M059J (cell line): ENCODE measurements at regions not wholly inside any gene's neighbourhood (a gene's known extent, or its start where the extent isn't known, plus 50 kb on each side); places are given as distances from the start of the nearest gene placed in this dataset.
"Not testable (repeated sequence)": the region's sequence is repeated elsewhere in the genome, so short reads cannot be mapped to it uniquely, and the experiment has no call there.

Source experiments
- DNase-seq: peaks from one replicate; pipeline ENCODE4 v3.0.0-alpha.2; 2012; ENCODE audit warnings: low read depth

DNA sequence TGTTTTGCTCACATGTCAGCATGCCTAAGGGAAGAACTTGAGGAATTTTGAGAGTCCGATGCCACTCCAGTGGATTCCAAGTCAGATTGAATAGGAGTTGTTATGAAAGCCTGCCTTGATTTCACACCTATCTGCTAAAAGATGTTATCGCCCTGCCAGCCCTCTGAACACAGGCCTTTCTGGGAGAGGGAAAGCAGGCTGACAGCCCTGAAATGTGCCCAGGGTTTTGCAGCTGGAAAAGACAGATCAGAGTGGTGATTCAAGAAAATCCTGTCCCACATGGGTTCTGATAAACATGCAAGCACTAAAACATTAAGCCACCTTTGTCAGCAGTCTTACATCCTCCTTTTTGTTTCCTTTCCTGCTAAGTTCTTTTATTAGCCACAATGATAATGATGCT is 1752.9 kb upstream of the CELF4 start:
- DNase-seq = no peak

DNA sequence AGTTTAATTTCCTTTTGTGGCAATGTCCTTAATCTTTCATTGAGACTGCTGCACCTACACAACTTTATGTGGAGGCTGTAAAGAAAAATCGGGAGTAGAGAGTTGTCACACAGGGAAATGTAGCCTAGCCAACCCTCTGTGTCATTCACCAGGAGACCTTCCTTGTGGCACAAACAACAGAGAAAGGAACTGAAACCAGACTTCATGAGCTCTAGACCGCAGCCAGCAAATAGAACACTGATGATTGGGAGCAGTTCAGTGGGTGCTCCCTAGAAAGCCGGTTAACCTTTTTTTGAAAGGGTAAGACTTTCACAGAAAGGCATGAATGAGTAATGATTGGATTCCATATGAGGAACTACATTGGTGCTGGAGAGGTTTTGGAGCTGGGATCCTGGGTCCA is 1752.4 kb upstream of the CELF4 start:
- DNase-seq = no peak

DNA sequence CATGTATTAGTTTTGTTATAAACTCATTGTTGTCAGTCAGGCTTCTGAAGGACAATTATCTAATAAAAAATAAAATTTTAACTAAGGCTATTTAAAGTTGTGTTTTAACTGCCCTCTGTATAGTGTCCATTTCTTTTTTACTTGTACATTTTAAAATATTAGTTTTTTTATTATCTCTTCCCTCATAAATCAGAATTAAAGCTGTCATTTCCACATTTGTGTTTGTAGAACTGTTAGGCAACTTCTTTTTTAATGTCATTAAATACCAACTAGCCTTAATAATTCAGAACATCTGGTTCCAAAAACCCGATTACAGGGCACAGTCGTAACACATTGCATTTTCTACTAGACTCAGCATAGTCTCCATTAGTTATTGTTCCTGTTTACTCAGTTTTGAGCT is 1749.0 kb upstream of the CELF4 start:
- no peak for DNase-seq

DNA sequence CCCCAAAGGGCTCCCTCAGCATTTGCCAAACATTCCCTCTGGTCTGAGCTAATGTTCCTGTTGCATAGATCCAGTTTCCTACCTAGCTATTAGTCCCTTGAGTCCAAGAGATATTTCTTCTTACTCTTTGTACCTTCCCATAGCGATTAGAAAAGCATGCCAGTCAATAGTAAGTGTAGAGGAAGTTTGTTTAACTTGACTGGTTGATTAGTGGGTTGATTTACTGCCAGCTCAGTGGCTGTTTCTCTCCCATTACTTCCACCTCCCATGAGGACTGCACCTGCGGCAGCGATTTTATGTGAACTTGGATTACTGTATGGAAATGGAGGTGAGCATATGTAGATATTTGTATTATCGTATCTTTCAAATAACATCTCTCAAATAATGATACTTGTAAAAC is 1748.4 kb upstream of the CELF4 start:
- no peak for DNase-seq

DNA sequence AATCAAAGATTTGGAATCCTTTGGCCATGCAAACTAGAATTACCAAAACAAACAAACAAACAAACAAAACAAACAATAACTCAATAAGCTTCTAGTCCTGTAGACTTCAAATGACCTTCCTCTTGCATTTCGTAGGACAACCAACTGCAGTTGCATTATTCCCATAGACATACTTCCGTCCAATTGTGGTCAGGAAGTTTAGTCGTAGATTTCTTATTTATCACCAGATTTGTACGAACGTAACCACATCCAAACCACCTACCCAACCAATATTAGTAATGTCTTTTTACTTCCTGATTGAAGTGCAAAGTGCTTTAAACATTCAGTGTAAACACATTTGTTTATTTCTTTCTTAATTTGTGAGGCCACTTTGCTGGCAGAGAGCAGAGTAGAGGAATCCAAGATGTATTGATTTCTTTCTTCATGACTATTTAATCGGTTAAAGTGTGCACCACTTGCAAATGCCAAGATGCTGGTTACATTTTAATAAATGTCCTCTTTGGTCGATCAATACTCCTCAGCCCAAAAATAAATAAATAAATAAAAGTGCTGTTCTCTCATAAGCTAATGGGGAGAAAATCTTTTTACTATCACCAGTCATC is 1745.6 kb upstream of the CELF4 start:
- no peak for DNase-seq

DNA sequence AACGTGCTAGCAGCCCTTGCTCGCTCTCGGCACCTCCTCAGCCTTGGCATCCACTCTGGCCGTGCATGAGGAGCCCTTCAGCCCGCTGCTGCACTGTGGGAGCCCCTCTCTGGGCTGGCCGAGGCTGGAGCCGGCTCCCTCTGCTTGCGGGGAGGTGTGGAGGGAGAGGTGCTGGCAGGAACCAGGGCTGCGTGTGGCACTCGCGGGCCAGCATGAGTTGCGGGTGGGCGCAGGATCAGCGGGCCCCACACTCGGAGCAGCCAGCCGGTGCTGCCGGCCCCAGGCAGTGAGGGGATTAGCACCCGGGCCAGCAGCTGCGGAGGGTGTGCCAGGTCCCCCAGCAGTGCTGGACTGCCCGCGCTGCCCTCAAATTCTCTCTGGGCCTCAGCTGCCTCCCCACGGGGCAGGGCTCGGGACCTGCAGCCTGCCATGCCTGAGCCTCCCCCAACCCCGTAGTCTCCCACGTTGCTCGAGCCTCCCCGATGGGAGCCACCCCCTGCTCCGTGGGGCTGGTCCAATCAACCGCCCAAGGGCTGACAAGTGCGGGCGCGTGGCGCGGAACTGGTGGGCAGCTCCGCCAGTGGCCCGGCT is 1743.4 kb upstream of the CELF4 start:
- DNase-seq = not testable (repeated sequence)

DNA sequence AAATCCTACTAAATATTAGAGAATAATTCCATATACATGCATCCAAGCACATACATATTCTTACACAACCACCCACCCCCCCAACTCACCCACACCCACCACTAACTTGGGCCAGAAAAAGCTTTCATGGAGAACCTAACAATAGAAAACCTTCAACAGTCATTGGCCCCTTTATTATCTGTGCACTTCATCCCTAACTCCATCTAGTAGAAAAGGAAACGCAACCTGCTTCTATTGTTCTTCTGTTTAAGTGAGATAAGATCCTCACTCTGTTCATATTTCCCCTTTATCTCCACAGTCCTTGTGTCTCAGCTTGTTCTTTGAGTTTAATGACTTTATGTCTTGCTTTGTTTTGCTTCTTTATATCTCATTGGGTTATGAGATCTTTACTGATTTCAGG is 1740.2 kb upstream of the CELF4 start:
- DNase-seq = no peak

DNA sequence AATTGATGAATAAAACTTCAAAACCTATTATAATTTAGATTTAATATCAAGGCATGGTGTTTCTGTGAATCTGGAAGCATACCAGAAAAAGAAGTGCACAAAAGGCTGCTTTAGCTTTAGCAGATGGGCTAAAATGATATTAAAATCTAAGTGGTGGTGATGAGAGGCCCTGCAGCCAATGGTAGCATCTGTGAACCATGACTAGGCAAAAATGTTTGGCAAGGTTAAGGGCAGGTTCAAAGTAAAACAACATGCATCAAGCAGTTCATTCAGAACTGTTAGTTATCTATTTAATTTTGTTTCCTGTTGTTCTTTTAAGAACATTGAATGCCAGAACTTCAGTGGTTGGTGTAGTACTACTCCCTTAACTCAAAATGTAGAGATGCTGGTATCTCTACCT is 1736.9 kb upstream of the CELF4 start:
- no peak for DNase-seq

DNA sequence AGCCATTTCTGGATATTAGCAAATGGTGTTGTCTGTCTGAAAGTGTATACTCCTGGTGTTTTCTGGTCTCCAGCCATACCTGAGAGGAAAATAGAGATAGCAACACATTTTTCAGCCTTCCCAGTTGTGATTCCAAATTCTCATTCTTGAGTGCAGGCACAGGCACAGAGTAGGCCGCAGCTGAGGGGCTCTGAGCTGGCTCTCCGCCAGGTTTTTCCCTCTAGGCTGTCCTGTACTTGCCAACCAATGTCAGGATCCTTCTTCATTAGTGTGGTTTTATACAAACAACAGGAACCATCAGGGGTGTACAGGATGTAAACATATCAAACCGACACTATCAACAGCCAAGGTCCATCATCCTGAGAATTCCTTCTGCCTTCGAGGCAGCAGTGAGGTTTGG is 1733.6 kb upstream of the CELF4 start:
- DNase-seq = no peak

DNA sequence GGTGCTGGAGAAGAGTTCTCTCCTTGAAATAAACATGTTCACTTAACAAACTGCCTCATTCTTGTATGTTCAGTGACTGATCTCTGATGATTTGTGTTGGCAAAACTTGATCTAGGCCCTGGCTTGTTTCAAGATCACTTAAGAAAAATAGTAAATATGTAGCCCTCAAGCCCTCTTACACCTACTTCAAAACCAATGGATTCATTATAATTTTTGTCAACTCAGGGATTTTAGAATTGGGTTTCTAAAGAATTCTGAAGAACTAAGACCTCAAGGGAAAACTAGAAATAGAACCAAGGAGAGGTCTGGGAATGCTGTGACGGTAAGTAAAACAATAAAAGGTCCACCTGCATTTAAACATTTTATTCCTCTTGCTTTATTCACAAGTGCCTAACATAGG is 1731.6 kb upstream of the CELF4 start:
- no peak for DNase-seq

DNA sequence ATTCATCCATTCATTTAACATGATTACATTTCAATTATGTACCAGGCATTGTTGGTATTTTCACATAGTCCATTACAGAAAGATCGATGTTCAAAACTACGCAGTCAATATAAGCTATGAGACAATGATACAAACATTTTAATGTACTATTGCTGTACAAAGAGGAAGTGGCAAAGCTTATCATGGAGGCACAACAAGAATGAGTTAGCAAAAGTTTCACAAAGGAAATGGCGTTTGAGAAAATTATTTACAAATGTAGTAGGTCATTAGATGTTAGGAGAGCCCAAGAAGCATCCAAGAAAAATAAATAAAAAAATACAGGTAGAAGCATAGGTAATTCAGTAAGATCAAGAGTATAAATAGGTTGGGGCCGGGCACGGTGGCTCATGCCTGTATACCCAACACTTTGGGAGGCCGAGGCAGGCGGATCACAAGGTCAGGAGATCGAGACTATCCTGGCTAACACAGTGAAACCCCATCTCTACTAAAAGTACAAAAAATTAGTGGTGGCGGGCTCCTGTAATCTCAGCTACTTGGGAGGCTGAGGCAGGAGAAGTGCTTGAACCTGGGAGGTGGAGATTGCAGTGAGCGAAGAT is 1730.8 kb upstream of the CELF4 start:
- no peak for DNase-seq

DNA sequence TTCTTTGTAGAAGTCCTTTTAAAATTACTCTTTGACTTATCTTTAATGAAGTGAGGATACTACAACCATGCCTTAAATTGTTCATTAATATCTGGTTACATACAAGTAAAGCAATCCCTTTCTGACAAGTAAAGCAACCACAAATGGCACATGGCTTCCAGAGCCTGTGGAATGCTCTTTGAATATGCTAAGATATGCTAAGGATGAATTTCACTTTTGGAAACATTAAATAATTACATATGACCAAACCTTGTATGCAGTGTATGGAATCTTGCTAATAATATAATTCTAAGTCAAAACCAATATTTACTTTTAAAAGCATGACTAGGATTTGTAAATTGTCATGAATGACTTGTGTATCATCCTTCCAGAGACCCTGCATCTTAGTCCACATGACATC is 1711.2 kb upstream of the CELF4 start:
- no peak for DNase-seq

DNA sequence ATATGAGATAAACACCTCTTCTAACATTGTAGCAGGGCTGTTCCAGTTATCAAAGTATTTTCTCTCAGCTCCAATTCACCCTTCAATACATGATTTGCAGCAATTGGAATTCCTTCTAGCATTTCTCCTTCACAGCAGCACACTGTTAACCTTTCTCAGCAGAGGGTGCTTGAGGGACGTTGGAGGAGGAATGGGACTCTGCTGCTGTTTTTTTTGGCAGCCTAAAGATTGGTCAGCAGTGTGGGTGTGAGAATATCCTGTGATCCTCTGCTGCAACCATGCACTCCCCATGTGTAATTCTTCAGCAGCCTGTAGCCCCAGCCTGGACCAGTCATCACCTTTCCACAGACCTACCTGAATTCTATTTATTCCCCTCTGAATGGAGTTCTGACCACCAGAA is 1708.9 kb upstream of the CELF4 start:
- DNase-seq = no peak

DNA sequence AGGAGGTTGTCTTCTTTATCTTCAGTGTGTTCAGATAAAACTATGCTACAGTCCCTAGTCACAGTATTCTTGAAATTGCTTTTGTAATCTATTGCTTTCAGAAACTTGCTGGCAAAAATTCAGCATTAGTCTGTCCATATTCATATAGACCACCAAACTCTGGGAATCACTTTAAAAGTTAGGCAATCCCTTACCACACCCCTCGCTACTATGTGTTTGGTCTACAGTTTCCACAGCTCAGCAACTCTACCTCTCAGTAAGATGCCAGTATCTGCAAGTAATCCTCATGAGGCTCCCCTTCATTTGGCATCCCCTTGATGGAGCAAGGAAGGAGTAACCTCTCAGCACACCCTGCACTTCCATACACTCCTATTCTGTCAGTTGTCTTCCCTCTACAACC is 1706.6 kb upstream of the CELF4 start:
- DNase-seq = no peak

DNA sequence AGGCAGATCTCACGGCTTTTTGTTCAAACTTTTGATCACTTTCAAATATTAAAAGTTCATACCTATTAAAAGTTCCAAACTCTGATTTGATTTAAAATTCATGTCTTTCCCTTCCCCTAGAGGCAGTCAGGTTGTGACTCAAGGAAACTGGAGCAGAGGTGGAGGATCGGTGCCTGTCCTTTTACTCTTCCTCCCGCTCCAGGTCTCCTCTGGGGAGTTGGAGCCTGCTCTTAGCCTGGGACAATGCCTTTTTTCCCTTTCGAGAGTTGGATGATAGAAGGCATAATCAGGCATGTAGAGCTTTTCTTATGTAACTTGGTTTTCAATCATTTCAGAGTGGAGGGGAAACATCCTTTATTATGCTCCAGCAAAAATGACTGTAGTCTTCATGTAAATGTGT is 1706.1 kb upstream of the CELF4 start:
- no peak for DNase-seq

DNA sequence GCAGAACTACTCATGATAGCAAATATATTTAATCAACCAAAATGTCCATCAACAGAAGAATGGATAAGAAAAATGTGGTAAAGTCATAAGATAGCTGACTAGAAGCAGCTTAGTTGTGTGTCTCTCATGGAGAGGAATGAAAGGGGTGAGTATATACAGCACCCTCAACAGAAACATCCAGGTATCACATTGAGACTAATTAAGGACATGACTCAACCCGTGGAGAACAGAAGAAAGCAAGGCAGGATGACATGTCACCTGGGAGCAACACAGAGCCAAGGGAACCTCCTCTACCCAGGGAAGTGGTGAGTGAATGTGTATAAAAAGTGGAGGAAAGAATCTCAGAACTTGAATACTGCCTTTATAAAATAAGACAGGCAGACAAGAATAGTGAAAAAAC is 1695.0 kb upstream of the CELF4 start:
- DNase-seq = no peak

DNA sequence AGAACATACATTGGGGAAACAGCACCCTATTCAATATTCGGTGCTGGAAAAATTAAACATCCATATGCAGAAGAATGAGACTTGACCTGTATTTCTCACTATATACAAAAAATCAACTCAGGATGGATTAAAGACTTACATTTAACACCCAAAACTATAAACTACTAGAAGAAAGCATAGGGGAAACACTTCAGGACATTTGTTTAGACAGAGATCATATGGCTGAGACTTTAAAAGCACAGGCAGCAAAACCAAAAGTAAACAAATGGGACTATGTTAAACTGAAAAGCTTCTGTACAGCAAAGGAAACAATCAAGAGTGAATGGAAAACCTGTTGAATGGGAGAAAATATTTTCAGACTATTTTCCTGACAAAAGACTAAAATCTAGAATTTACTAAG is 1694.1 kb upstream of the CELF4 start:
- DNase-seq = peak; percentile 11

DNA sequence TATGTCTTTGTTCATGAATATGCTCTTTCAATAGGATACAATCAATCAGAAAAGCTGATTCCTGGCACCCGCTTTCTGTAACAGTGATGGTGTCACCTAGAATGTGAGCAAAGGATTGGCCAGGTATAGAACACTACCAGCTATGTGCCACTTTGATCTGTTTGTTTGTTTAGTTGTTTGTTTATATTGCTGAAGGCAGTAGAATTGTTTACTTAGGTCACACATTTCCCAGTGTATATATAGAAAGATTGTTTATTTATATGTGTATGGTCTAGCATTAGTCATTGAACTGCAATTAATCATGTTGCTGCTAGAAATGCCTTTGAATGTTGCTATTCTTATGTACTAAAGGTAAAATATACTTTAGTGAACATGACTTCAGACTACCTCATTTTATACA is 1678.6 kb upstream of the CELF4 start:
- DNase-seq = peak; percentile 2

DNA sequence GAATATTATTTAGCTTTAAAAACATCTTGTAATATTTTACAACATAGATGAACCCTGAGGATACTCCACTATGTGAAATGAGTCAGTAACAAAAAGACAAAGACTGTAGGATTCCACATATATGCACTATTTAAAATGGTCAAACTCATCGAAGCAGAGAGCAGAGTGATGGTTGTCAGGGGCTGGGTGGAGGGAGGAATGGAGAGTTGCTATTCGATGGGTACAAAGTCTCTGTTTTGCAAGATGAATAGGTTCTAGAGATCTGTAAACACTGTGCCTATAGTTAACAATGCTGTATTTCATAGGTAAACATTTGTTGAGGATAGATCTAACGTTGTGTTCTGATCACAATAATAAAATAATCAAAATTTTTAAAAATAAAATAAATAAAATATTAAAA is 1675.9 kb upstream of the CELF4 start:
- DNase-seq = no peak

DNA sequence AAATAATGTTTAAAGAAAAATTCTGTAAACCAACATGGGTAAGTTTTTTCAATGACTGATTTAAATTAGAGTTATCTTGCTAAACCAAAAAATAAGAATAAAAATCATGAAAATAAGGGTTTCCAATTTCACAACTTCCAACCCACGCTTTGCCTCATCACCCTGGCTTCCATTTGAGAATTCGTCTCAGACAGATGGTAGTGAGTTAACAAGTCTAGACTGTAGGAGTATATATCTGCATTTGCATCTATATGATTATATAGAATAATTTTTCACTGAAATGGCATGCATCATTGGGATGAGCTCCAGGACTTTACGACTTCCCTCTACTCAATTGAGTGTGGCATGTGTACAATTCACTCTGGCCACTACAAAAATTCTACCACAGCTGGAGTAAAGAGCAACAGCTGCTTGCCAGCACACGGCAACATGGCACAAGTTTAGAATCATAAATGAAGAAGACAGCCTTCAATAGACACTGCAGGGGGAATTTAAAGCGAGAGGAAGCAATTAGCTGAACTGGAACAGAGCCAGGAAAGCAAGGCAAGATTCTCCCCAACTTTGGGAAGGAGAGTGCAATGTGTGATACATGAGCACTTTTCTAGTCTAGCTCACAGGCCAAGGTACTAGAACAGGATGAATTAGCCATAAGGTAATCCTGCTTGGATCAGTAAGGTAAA is 1673.5 kb upstream of the CELF4 start:
- no peak for DNase-seq

DNA sequence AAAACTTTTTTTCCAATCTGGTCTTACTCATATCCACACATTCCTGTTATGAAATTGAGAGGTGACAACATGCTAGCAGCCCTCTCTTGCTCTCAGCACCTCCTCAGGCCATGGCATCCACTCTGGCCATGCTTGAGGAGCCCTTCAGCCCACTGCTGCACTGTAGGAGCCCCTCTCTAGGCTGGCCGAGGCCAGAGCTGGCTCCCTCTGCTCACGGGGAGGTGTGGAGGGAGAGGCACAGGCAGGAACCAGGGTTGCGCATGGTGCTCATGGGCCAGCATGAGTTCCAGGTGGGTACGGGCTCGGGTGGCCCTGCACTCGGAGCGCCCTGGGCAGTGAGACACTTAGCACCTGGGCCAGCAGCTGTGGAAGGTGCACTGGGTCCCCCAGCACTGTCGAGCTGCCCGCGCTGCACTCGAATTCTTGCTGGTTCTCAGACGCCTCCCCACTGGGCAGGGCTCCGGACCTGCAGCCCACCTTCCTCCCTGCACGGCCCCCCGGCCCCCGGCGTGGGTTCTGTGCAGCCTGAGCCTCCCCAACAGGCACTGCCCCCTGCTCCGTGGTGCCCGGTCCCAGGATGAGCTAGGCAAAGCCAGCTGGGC is 1669.6 kb upstream of the CELF4 start:
- DNase-seq = no peak

DNA sequence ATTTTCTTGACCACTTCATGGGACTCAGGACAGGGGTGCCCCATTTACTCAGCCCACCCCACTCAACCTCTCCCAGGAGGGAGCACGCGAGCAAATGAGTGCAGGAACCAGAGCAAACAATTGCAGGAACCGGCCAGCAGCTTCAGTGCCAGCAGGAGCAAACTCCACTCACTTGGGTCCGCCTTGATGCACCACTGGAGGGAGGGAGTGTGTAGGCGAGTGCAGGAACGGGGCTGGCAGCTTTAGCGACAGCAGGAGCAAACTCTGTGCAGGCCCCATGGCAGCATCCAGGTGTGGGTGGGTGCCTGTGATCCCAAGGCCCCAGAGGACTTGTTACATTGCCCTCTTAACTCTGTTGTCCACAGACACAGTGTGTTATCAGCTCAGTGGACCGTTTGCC is 1667.3 kb upstream of the CELF4 start:
- no peak for DNase-seq

DNA sequence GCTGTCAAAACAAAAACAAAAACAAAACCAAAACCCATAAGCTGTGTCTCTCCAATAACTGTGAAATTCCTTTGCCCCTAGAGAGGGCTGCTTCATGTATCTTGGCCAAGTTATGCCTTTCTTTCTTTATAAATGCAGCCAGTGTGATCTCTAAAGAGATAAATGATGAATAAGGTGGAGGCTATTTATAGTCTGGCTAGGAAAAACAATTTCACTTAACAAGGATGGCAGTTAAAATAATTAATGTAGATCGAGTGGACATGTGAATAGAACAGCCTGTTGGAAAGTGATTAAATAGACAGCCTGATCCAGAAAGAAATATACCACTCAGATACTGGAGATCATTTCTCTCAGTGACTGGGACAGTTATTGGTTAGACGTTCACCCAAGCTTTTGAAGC is 1666.9 kb upstream of the CELF4 start:
- DNase-seq = peak; percentile 15
